Ascending aorta (tissue), 2 donors: ENCODE measurements at regions not wholly inside any gene's neighbourhood (a gene's known extent, or its start where the extent isn't known, plus 50 kb on each side); places are given as distances from the start of the nearest gene placed in this dataset.
"Not testable (repeated sequence)": the region's sequence is repeated elsewhere in the genome, so short reads cannot be mapped to it uniquely, and the experiment has no call there.

Source experiments
- DNase-seq, 2 donors: peaks; one replicate each; pipeline ENCODE4 v3.0.0-alpha.2; 2019; ENCODE audit warnings: low spot score in 2 of 2
- H3K27ac ChIP-seq, 2 donors: fragments of 200-600 bp; sonication (generic); one replicate each; pipeline ENCODE4 v1.5.1; 2016 to 2017; ENCODE audit warnings: mild to moderate bottlenecking in 1 of 2
- H3K27me3 ChIP-seq: fragments of 200-600 bp; sonication (generic); one replicate; pipeline ENCODE4 v1.5.1; 2017
- H3K36me3 ChIP-seq, 2 donors: fragments of 200-600 bp; sonication (generic); one replicate each; pipeline ENCODE4 v1.5.1; 2016
- H3K4me1 ChIP-seq, 2 donors: fragments of 200-600 bp; sonication (generic); one replicate each; pipeline ENCODE4 v1.5.1; 2016 to 2017; ENCODE audit warnings: mild to moderate bottlenecking in 1 of 2
- H3K4me3 ChIP-seq, 2 donors: fragments of 200-600 bp; sonication (generic); one replicate each; pipeline ENCODE4 v1.5.1; 2016 to 2017; ENCODE audit warnings: mild to moderate bottlenecking in 1 of 2
- H3K9me3 ChIP-seq, 2 donors: fragments of 200-600 bp; sonication (generic); one replicate each; pipeline ENCODE4 v1.5.1; 2016
- CTCF ChIP-seq, 3 experiments: fragments of 200-600 bp in 2 of 3; fragments of 450-650 bp in 1 of 3; sonication (generic) in 2 of 3; IDR thresholded peaks; one replicate each; pipeline ENCODE4 v1.5.1; 2016 to 2019; ENCODE audit warnings: antibody characterized with exemption in 3 of 3, mild to moderate bottlenecking in 1 of 3, moderate library complexity in 1 of 3
- intact Hi-C: fragments of 100-400 bp; cut with DNase I; formaldehyde crosslinking; loops from one replicate; pipeline ENCODE4 v1.15.1; 2023

- no peak for DNase-seq
- no peaks in the 10 kb centered on the region for H3K36me3 ChIP-seq
- TF ChIP-seq CTCF (IDR thresholded peaks at IDR 0.05), result no peak
Observed at GRCh38 chr4:127449449-127449848, 183.3 kb upstream of the INTU start.

GRCh38 chr4:127450276-127450675 lies 182.5 kb upstream of the INTU start:
- Histone ChIP-seq H3K9me3 (no peaks in the 10 kb centered on the region), H3K36me3 (no peaks in the 10 kb centered on the region), H3K27ac (no peak overlapping the region), H3K27me3 (no peaks in the 10 kb centered on the region), H3K4me1 (no peaks in the 10 kb centered on the region), H3K4me3 (no peak overlapping the region)
- DNase-seq, result no peak
- intact Hi-C loops, result no loop called here
- no peak for TF ChIP-seq CTCF (IDR thresholded peaks at IDR 0.05)

More at GRCh38 chr4:127449449-127449848, 183.3 kb upstream of the INTU start:
- Histone ChIP-seq H3K9me3 (no peaks in the 10 kb centered on the region), H3K27me3 (no peaks in the 10 kb centered on the region), H3K4me3 (no peak overlapping the region), H3K27ac (no peak overlapping the region), H3K4me1 (no peaks in the 10 kb centered on the region)
- intact Hi-C loops, result no loop called here

DNA sequence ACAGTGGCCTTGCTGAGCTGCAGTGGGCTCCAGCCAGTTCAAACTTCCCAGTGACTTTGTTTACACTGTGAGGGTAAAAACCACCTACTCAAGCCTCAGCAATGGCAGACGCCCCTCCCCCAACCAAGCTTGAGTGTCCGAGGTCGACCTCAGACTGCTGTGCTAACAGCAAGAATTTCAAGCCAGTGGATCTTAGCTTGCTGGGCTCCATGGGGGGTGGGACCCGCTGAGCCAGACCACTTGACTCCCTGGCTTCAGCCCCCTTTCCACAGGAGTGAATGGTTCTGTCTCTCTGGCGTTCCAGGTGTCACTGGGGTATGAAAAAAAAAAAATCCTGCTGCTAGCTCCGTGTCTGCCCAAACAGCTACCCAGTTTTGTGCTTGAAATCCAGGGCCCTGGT lies 168.9 kb upstream of the INTU start:
- no peak for DNase-seq
- no peak overlapping the region for H3K4me3 ChIP-seq
- H3K4me1 ChIP-seq, result no peaks in the 10 kb centered on the region
- H3K36me3 ChIP-seq, result no peaks in the 10 kb centered on the region
- intact Hi-C loops, result no loop called here
- no peaks in the 10 kb centered on the region for H3K27me3 ChIP-seq
- TF ChIP-seq CTCF (IDR thresholded peaks at IDR 0.05), result no peak
- H3K9me3 ChIP-seq, result no peaks in the 10 kb centered on the region
- no peak overlapping the region for H3K27ac ChIP-seq

DNA sequence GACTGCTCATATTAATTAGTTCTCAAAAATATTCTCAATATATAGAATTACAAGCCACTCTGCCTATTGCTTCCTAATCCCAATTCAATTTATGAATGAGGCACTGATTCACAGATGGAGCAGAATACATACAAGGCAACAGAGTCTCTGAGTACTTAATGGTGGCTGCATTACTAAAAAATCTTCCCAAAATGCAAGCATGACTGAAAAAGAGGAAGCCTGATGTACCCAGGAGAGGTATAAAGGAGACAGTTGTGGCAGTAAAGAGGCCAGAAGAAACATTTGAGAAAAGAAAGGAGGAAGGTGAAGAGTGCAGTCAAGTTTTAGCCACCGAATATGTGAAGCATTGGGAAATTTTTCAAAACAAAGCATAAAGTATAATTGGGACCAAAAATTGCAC lies 163.2 kb upstream of the INTU start:
- TF ChIP-seq CTCF (IDR thresholded peaks at IDR 0.05), result no peak
- H3K27me3 ChIP-seq, result no peaks in the 10 kb centered on the region
- no peaks in the 10 kb centered on the region for H3K4me1 ChIP-seq
- no peak overlapping the region for H3K4me3 ChIP-seq
- intact Hi-C loops, result no loop called here
- H3K36me3 ChIP-seq, result no peaks in the 10 kb centered on the region
- no peak overlapping the region for H3K27ac ChIP-seq
- no peaks in the 10 kb centered on the region for H3K9me3 ChIP-seq
- DNase-seq, result no peak

DNA sequence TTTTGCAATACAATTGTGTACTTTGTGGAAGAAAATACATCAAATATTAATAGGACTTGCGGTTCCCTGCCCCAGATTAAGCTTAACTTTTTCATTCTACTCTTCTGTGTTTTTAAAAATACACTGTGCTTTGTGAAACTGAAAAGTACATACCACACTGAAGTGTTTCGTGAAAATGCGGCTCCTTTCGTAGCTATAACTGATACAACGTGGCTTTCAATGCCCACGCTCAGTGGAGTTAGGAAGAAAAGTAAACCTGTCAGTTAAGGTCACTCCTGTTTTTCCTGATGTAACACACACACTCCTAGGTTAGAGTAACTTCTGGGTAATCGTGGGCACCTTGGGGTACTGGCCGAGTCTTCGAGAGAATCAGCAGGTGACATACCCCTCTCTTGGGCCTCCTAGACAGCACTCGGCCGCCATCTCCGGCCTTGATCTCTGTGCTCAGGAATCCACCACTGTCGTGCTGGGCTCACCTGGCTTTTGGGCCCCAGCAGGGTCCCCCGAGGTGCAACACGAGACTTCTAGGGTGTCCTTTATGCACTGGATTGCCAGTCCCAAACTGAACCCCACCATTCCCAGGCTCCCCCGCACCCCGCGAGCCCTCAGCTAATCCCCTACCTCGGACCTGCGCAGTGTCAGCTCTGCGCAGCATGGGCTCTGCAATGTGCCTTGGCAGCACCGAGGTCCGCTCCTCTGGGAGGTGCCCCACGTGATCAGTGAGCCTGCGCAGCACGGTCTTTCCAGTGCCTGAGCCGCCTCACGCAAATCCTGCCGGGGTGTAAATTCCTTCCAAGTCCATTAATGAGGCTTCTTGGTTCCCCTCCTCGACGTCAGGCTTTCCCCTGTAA lies 162.6 kb upstream of the INTU start:
- DNase-seq, result no peak
- TF ChIP-seq CTCF (IDR thresholded peaks at IDR 0.05), result no peak
- H3K27me3 ChIP-seq, result no peaks in the 10 kb centered on the region
- no peaks in the 10 kb centered on the region for H3K9me3 ChIP-seq
- no peak overlapping the region for H3K4me3 ChIP-seq
- H3K27ac ChIP-seq, result no peak overlapping the region
- intact Hi-C loops, result no loop called here
- H3K36me3 ChIP-seq, result no peaks in the 10 kb centered on the region
- H3K4me1 ChIP-seq, result no peaks in the 10 kb centered on the region

DNA sequence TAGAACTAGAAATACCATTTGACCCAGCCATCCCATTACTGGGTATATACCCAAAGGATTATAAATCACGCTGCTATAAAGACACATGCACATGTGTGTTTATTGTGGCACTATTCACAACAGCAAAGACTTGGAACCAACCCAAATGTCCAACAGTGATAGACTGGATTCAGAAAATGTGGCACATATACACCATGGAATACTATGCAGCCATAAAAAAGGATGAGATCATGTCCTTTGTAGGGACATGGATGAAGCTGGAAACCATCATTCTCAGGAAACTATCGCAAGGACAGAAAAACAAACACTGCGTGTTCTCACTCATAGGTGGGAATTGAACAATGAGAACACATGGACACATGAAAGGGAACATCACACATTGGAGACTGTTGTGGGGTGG lies 154.5 kb upstream of the INTU start:
- DNase-seq, H3K4me1 ChIP-seq, H3K9me3 ChIP-seq, H3K27ac ChIP-seq, H3K36me3 ChIP-seq, H3K4me3 ChIP-seq, intact Hi-C loops, H3K27me3 ChIP-seq: not testable (repeated sequence)
